ENCODE measurements at regions not wholly inside any gene's neighbourhood (a gene's known extent, or its start where the extent isn't known, plus 50 kb on each side); places are given as distances from the start of the nearest gene placed in this dataset.

- TF ChIP-seq CTCF (IDR thresholded peaks at IDR 0.05; ENCODE audit: extremely low read depth, missing control alignments) = no peak
- DNase-seq (ENCODE audit: low spot score) = no peak
Observed at GRCh38 chr4:84171871-84172270, 327.2 kb downstream of the NKX6-1 start.

- TF ChIP-seq CTCF (IDR thresholded peaks at IDR 0.05; ENCODE audit: extremely low read depth, missing control alignments) = no peak
- DNase-seq (ENCODE audit: low spot score) = no peak
Observed at GRCh38 chr4:84167564-84167963, 331.5 kb downstream of the NKX6-1 start.

- no peak for TF ChIP-seq CTCF (IDR thresholded peaks at IDR 0.05; ENCODE audit: extremely low read depth, missing control alignments)
- DNase-seq (ENCODE audit: low spot score) = no peak
Observed at GRCh38 chr4:84167093-84167492, 332.0 kb downstream of the NKX6-1 start.

GRCh38 chr4:84166486-84166885, 332.6 kb downstream of the NKX6-1 start:
- TF ChIP-seq CTCF (IDR thresholded peaks at IDR 0.05; ENCODE audit: extremely low read depth, missing control alignments) = no peak
- DNase-seq (ENCODE audit: low spot score) = no peak

GRCh38 chr4:84164201-84164600, 334.9 kb downstream of the NKX6-1 start:
- DNase-seq (ENCODE audit: low spot score) = no peak
- TF ChIP-seq CTCF (IDR thresholded peaks at IDR 0.05; ENCODE audit: extremely low read depth, missing control alignments) = no peak

- DNase-seq (ENCODE audit: low spot score) = no peak
- TF ChIP-seq CTCF (IDR thresholded peaks at IDR 0.05; ENCODE audit: extremely low read depth, missing control alignments) = no peak
Observed at GRCh38 chr4:84159762-84160161, 339.3 kb downstream of the NKX6-1 start.

GRCh38 chr4:84158670-84159069, 340.4 kb downstream of the NKX6-1 start:
- DNase-seq (ENCODE audit: low spot score) = no peak
- no peak for TF ChIP-seq CTCF (IDR thresholded peaks at IDR 0.05; ENCODE audit: extremely low read depth, missing control alignments)
